ENCODE measurements at regions not wholly inside any gene's neighbourhood (a gene's known extent, or its start where the extent isn't known, plus 50 kb on each side); places are given as distances from the start of the nearest gene placed in this dataset.
"Not testable (repeated sequence)": the region's sequence is repeated elsewhere in the genome, so short reads cannot be mapped to it uniquely, and the experiment has no call there.

GRCh38 chr13:87976650-87977049 lies 305.5 kb downstream of the SLITRK5 start:
- DNase-seq (ENCODE audit: low read depth in 2 of 2): not testable (repeated sequence)

- no peak for DNase-seq (ENCODE audit: low read depth in 2 of 2)
Measured at GRCh38 chr13:87981416-87981815, 310.2 kb downstream of the SLITRK5 start.

DNA sequence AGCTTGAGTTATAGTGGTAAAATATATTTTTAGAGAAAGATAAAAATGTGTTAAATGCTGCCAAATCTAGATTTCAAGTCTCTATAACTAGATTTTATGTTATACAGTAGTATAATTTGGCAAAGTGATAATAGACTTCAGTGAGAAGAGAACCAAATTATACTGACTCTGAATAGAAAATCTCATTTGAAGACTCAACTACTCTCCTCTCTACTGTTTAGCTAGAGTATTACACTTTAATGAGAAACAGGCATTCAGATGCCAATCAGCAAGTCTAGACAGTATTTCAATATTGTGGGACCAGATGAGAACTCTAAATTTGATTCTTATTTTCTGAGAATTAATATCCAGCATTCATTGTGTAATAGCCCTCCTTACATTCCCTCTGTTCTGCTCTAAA lies 311.2 kb downstream of the SLITRK5 start:
- DNase-seq (ENCODE audit: low read depth in 2 of 2): no peak

GRCh38 chr13:87986639-87987250 lies 315.6 kb downstream of the SLITRK5 start:
- DNase-seq (ENCODE audit: low read depth in 2 of 2): no peak

DNA sequence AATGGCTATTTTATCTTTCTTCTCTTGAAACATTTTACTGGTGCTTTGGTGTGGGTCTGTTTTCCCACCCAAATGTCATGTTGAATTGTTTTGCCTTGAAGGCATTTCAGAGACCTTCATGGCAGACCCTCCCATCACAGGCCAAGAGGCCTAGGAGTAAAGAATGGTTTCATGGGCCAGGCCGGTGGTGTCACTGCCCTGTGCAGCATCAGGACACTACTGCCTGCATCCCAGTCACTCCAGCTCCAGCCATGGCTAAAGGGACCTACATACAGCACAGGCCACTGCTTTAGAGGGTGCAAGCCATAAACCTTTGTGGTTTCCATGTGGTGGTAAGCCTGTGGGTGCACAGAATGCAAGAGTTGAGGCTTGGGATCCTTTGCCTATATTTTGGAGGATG lies 326.9 kb downstream of the SLITRK5 start:
- DNase-seq (ENCODE audit: low read depth in 2 of 2): no peak

DNA sequence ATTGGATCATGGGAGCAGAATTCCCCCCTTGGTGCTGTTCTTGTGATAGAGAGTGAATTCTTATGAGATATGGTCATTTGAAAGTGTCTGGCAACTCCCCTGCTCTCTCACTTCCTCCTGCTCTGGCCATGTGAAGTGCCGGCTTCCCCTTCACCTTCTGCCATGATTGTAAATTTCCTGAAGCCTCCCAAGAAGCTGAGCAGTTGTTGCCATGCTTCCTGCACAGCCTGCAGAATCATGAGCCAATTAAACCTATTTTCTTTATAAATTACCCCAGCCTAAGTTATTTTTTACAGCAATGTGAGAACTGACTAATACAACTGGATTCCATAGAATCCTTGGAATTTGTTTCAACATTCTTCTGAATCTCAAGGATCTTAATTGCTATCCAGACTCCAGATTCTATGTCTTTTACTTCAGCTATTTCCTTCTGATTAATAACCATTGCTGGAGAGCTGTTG lies 328.1 kb downstream of the SLITRK5 start:
- no peak for DNase-seq (ENCODE audit: low read depth in 2 of 2)

DNA sequence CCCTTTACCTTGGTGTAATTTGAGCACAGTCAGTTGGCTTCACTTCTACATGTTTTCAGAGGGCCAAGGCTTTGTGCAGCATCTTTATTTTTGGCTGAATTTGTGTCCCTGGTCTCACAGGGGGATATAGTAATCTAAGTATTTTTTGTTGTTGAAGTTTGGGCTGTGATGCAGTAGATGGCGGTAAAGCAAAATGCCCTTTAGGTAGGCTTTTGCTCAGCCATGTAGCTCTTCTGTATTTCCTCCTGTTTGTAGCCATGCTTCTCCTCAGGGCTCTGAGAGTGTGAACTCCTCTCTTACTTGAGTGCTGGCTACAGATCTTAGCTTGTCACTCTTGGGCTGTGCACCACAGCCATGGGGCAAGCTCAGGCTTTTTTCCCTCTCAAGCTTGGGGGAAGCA lies 328.6 kb downstream of the SLITRK5 start:
- no peak for DNase-seq (ENCODE audit: low read depth in 2 of 2)

GRCh38 chr13:88000239-88000638 lies 329.1 kb downstream of the SLITRK5 start:
- no peak for DNase-seq (ENCODE audit: low read depth in 2 of 2)

DNA sequence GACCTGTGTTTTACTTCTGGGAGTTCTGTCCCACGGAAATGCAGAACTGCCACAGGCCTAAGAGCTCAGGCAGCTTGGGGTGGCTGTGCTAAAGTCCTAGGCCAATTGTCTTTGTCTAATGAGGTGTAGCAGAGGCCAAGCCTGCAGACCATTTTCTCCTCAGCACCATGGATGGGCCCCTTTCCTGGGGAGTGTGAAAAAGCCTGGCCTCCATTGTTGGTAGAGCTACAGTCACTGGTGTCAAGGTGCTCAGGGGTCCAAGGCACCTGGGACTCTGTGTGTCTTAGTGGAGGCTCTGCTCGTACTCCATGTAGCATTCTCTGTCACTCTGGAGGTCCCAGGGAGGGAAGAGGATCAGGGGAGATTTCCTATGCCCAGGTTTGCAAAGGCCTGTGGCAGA lies 329.6 kb downstream of the SLITRK5 start:
- no peak for DNase-seq (ENCODE audit: low read depth in 2 of 2)

- no peak for DNase-seq (ENCODE audit: low read depth in 2 of 2)
Measured at GRCh38 chr13:88005188-88005587, 334.0 kb downstream of the SLITRK5 start.

GRCh38 chr13:88014527-88014926 lies 343.4 kb downstream of the SLITRK5 start:
- no peak for DNase-seq (ENCODE audit: low read depth in 2 of 2)

DNA sequence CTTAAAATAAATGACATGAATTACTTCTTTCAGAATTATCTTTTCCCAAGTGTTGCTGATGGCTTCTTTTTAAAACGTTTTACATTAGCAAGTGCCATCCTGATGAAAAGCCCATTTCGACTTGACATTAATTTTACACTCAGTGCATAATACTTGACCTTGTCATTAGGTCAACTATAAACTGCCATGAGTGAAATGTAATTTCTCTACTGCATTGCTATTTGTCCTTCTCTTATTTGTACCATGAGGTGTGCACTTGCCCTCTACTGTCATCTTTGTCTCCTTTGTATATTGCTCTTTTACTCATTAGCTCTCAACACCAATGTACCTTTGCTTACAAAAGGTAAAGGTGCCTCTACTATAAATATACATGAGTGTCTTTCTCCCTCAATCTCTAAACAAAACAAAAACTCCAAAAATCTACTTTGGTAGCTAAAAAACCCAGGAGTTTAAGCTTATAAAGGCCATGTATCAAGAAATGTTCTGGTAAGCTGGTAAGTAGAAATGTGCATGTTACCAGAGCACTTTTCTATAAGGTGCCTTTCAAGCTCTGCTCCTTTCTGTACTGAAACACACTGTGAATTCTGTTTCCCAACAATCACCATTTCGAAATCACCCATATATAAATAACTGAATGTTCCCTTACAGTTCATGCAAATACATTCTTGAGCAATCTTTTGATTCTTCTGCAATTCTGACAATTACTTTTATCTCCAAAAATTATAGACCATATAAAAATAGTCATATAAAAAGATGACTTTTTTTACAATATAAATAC lies 351.4 kb downstream of the SLITRK5 start:
- DNase-seq (ENCODE audit: low read depth in 2 of 2): no peak

GRCh38 chr13:88026241-88026640 lies 355.1 kb downstream of the SLITRK5 start:
- no peak for DNase-seq (ENCODE audit: low read depth in 2 of 2)

GRCh38 chr13:88031980-88032559 lies 360.9 kb downstream of the SLITRK5 start:
- no peak for DNase-seq (ENCODE audit: low read depth in 2 of 2)

GRCh38 chr13:88036205-88036604 lies 365.0 kb downstream of the SLITRK5 start:
- not testable (repeated sequence) for DNase-seq (ENCODE audit: low read depth in 2 of 2)

DNA sequence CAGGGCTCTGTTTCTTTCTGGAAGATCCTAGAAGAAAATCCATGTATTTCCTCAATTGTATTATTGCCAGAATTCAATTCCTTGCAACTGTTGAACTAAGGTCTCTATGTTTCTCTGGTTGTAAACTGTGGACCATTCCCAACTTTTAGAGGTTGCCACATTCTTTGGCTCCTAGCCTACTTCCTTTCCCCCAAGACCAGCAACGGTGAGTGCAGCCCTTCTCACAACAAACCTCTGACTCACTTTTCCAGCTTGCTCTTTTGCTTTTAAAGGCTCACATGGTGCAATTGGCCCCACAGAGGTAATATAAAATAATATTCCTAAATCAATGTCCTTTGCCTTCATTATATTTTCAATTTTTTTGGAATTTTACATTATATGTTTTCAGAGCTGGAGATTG lies 371.3 kb downstream of the SLITRK5 start:
- no peak for DNase-seq (ENCODE audit: low read depth in 2 of 2)

- DNase-seq (ENCODE audit: low read depth in 2 of 2): no peak
Measured at GRCh38 chr13:88051746-88052482, 380.7 kb downstream of the SLITRK5 start.

DNA sequence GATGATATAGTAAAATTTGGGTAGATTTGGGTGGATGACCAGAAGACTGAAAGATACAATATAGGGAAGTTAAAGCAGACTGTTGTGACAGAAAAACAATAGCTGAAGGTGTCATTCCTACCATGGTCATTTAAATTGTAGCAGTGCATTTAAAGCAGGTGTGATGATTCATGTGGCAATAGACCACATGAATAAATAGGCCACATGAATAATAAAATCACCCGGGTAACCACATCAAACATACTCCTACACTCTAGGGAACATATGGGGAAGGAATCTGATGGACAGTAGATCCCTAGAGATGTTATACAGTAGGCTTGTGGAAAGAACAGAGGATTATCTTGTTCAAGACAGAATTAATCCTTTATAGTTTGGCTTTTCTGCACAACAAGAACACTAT lies 392.6 kb downstream of the SLITRK5 start:
- no peak for DNase-seq (ENCODE audit: low read depth in 2 of 2)

DNA sequence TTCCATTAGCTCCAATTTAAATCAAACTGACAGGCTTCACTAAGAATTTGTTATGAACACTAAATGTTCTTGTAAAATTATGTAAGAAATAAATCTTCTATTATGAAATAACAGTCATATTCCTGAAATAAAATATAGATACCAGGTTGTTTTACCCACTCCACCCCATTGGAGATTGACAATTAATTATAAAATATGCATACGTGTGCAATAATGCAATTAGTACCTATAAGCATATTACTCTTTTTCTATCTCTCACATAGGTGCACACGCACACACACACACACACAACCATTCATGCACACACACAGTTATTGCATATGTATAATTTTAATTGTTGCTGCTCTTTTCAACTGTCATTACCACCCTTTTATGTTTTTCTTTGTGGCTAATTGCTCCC lies 395.7 kb downstream of the SLITRK5 start:
- no peak for DNase-seq (ENCODE audit: low read depth in 2 of 2)

DNA sequence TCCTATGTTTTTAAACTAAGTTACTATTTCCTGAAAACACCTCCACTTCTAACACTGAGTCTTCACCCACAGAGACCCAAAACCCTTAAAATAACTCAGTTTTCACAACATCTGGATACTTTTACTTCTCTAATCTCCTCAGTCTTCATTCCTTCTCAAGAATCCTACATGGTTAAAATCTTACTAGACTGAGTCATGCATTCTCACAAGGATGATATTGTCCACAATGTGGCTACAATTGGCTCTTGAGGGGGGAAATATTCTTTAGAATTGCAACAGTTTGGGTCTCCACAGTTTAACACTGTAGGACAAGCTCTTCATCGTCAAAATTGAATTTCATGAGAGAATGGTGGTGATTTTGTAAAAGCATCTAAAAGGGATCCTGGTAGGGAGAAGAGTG lies 397.1 kb downstream of the SLITRK5 start:
- DNase-seq (ENCODE audit: low read depth in 2 of 2): no peak

GRCh38 chr13:88068975-88069374 lies 397.8 kb downstream of the SLITRK5 start:
- no peak for DNase-seq (ENCODE audit: low read depth in 2 of 2)

- no peak for DNase-seq (ENCODE audit: low read depth in 2 of 2)
Measured at GRCh38 chr13:88071371-88071770, 400.2 kb downstream of the SLITRK5 start.
